MM.1S (cell line): ENCODE measurements at regions not wholly inside any gene's neighbourhood (a gene's known extent, or its start where the extent isn't known, plus 50 kb on each side); places are given as distances from the start of the nearest gene placed in this dataset.

Source experiments
- EZH2 ChIP-seq: fragments of 300-600 bp; sonication (generic); optimal IDR thresholded peaks from 2 replicates; pipeline ENCODE3; 2017; ENCODE audit warnings: low read depth, mild to moderate bottlenecking, antibody characterized with exemption, low read length, mixed read lengths
- EZH2phosphoT487 ChIP-seq: fragments of 300-600 bp; sonication (generic); IDR thresholded peaks from 2 replicates; pipeline ENCODE4 v1.6.1; 2018; ENCODE audit warnings: antibody characterized with exemption, low read length
- TF ChIP-seq, protein P1 (sequence below): fragments of 300-600 bp; sonication (generic); IDR thresholded peaks from 2 replicates; pipeline ENCODE4 v1.5.1; 2016; ENCODE audit warnings: antibody characterized with exemption, low read length, mixed read lengths

DNA sequence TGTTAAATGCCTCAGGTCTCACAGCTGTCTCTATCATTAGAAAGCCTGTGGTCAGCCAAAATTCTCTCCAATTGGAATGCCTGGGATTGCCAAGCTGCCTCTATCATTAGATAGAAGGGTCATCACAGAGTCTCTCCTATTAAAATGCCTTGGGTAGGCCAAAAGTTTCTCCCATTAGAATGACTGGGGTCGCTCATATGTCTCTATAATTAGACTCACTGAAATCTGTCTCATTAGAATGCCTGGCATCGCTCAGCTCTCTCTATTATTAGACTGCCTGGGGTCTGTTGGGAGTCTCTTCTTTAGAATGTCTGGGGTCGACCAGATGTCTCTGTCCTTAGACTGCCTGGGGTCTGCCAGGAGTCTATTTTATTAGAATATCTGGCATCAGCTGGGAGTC, 2265.1 kb downstream of the TP53TG3F start:
- TF ChIP-seq, protein P1, sequence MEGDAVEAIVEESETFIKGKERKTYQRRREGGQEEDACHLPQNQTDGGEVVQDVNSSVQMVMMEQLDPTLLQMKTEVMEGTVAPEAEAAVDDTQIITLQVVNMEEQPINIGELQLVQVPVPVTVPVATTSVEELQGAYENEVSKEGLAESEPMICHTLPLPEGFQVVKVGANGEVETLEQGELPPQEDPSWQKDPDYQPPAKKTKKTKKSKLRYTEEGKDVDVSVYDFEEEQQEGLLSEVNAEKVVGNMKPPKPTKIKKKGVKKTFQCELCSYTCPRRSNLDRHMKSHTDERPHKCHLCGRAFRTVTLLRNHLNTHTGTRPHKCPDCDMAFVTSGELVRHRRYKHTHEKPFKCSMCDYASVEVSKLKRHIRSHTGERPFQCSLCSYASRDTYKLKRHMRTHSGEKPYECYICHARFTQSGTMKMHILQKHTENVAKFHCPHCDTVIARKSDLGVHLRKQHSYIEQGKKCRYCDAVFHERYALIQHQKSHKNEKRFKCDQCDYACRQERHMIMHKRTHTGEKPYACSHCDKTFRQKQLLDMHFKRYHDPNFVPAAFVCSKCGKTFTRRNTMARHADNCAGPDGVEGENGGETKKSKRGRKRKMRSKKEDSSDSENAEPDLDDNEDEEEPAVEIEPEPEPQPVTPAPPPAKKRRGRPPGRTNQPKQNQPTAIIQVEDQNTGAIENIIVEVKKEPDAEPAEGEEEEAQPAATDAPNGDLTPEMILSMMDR, result no peak
- no peak for TF ChIP-seq EZH2
- TF ChIP-seq EZH2phosphoT487, result no peak
